ENCODE measurements at regions not wholly inside any gene's neighbourhood (a gene's known extent, or its start where the extent isn't known, plus 50 kb on each side); places are given as distances from the start of the nearest gene placed in this dataset.
A peak's percentile ranks its signal among the peaks of the same experiment; 100 is the strongest.

- no peak for DNase-seq
These were observed 195.0 kb upstream of the FOXD3 start for GRCh38 chr1:63127376-63127775.

GRCh38 chr1:63128556-63128955 lies 193.8 kb upstream of the FOXD3 start:
- DNase-seq, result no peak

GRCh38 chr1:63129184-63129583 lies 193.2 kb upstream of the FOXD3 start:
- no peak for DNase-seq

GRCh38 chr1:63129855-63130254 lies 192.5 kb upstream of the FOXD3 start:
- DNase-seq, result no peak

- no peak for DNase-seq
These were observed 187.7 kb upstream of the FOXD3 start for GRCh38 chr1:63134501-63135173.

- DNase-seq, result no peak
These were observed 187.2 kb upstream of the FOXD3 start for GRCh38 chr1:63135174-63135512.

GRCh38 chr1:63135801-63136200 lies 186.6 kb upstream of the FOXD3 start:
- no peak for DNase-seq

GRCh38 chr1:63142001-63142400 lies 180.4 kb upstream of the FOXD3 start:
- DNase-seq, result no peak

GRCh38 chr1:63143482-63143881 lies 178.9 kb upstream of the FOXD3 start:
- no peak for DNase-seq

GRCh38 chr1:63147783-63148182 lies 174.6 kb upstream of the FOXD3 start:
- DNase-seq, result no peak

- DNase-seq, result no peak
These were observed 173.3 kb upstream of the FOXD3 start for GRCh38 chr1:63148825-63149645.

- DNase-seq, result no peak
These were observed 169.8 kb upstream of the FOXD3 start for GRCh38 chr1:63152572-63152971.

GRCh38 chr1:63155437-63155836 lies 166.9 kb upstream of the FOXD3 start:
- no peak for DNase-seq

GRCh38 chr1:63157085-63157484 lies 165.3 kb upstream of the FOXD3 start:
- no peak for DNase-seq

GRCh38 chr1:63169057-63169456 lies 153.3 kb upstream of the FOXD3 start:
- no peak for DNase-seq

GRCh38 chr1:63173161-63173560 lies 149.2 kb upstream of the FOXD3 start:
- DNase-seq, result no peak

GRCh38 chr1:63189677-63190076 lies 132.7 kb upstream of the FOXD3 start:
- peak; percentile 26 for DNase-seq

- DNase-seq, result no peak
These were observed 132.2 kb upstream of the FOXD3 start for GRCh38 chr1:63190171-63190570.

- DNase-seq, result no peak
These were observed 123.4 kb upstream of the FOXD3 start for GRCh38 chr1:63198871-63199394.

GRCh38 chr1:63199706-63200335 lies 122.5 kb upstream of the FOXD3 start:
- DNase-seq, result no peak

- DNase-seq, result no peak
These were observed 121.7 kb upstream of the FOXD3 start for GRCh38 chr1:63200676-63201075.

- DNase-seq, result no peak
These were observed 118.7 kb upstream of the FOXD3 start for GRCh38 chr1:63203641-63204040.

- DNase-seq, result no peak
These were observed 116.6 kb upstream of the FOXD3 start for GRCh38 chr1:63205776-63206175.

GRCh38 chr1:63214553-63214952 lies 107.8 kb upstream of the FOXD3 start:
- no peak for DNase-seq
